Stimulated activated CD8-positive, alpha-beta memory T cell treated with anti-CD3 and anti-CD28 coated beads, Interleukin-12 subunit alpha, Interleukin-12 subunit beta, amount 100 ng/mL, for 1 hour (primary cell): ENCODE measurements at regions not wholly inside any gene's neighbourhood (a gene's known extent, or its start where the extent isn't known, plus 50 kb on each side); places are given as distances from the start of the nearest gene placed in this dataset.
"Not testable (repeated sequence)": the region's sequence is repeated elsewhere in the genome, so short reads cannot be mapped to it uniquely, and the experiment has no call there.

Source experiments
- DNase-seq: peaks from one replicate; pipeline ENCODE4 v3.0.0-alpha.2; 2020; ENCODE audit warnings: low read depth

GRCh38 chr1:184183919-184184318, 132.4 kb downstream of the TSEN15 start:
- no peak for DNase-seq

- not testable (repeated sequence) for DNase-seq
Observed at GRCh38 chr1:184184614-184185013, 133.1 kb downstream of the TSEN15 start.

GRCh38 chr1:184185347-184185746, 133.8 kb downstream of the TSEN15 start:
- DNase-seq: no peak

- DNase-seq: no peak
Observed at GRCh38 chr1:184186167-184186566, 134.6 kb downstream of the TSEN15 start.

- DNase-seq: no peak
Observed at GRCh38 chr1:184187097-184187496, 135.6 kb downstream of the TSEN15 start.

- DNase-seq: no peak
Observed at GRCh38 chr1:184188037-184188436, 136.5 kb downstream of the TSEN15 start.

- DNase-seq: no peak
Observed at GRCh38 chr1:184189361-184189760, 137.8 kb downstream of the TSEN15 start.

- DNase-seq: no peak
Observed at GRCh38 chr1:184190616-184191015, 139.1 kb downstream of the TSEN15 start.

- DNase-seq: no peak
Observed at GRCh38 chr1:184191181-184191621, 139.7 kb downstream of the TSEN15 start.

GRCh38 chr1:184192796-184193195, 141.3 kb downstream of the TSEN15 start:
- DNase-seq: no peak

GRCh38 chr1:184193451-184193850, 141.9 kb downstream of the TSEN15 start:
- DNase-seq: no peak

GRCh38 chr1:184194236-184194635, 142.7 kb downstream of the TSEN15 start:
- DNase-seq: no peak

GRCh38 chr1:184195722-184196121, 144.2 kb downstream of the TSEN15 start:
- DNase-seq: not testable (repeated sequence)

GRCh38 chr1:184197831-184198230, 146.3 kb downstream of the TSEN15 start:
- DNase-seq: no peak

GRCh38 chr1:184199036-184199435, 147.5 kb downstream of the TSEN15 start:
- no peak for DNase-seq

GRCh38 chr1:184199438-184200085, 148.0 kb downstream of the TSEN15 start:
- no peak for DNase-seq

GRCh38 chr1:184208622-184209021, 157.1 kb downstream of the TSEN15 start:
- no peak for DNase-seq

- DNase-seq: no peak
Observed at GRCh38 chr1:184210031-184210430, 158.5 kb downstream of the TSEN15 start.

- no peak for DNase-seq
Observed at GRCh38 chr1:184210862-184211261, 159.3 kb downstream of the TSEN15 start.

GRCh38 chr1:184212649-184213314, 161.3 kb downstream of the TSEN15 start:
- DNase-seq: no peak

GRCh38 chr1:184214128-184214527, 162.6 kb downstream of the TSEN15 start:
- DNase-seq: no peak

- no peak for DNase-seq
Observed at GRCh38 chr1:184215274-184215925, 163.9 kb downstream of the TSEN15 start.

GRCh38 chr1:184218458-184219075, 167.0 kb downstream of the TSEN15 start:
- no peak for DNase-seq
